ENCODE measurements at regions not wholly inside any gene's neighbourhood (a gene's known extent, or its start where the extent isn't known, plus 50 kb on each side); places are given as distances from the start of the nearest gene placed in this dataset.

- no peak for TF ChIP-seq AFF4 (CRISPR knock-in tag; IDR thresholded peaks at IDR 0.05; ENCODE audit: borderline replicate concordance)
Observed at GRCh38 chr15:39226169-39226937, 354.5 kb upstream of the THBS1 start (continued).

DNA sequence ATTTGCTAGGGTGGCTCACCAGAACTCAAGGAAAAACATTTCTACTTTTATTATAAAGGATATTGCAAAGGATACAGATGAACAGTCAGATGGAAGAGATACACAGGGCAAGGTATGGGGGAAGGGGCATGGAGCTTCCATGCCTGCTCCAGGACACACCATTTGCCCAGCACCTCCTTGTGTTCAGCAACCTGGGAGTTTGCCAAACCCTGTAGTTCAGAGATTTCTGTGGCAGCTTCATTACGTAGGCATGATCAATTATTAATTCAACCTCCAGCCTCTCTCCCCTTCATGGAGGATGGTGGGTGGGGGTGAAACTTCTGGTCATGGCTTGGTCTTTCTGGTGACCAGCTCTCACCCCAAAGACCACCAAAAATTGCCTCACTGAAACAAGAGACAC is 353.9 kb upstream of the THBS1 start:
- H3K9me3 Mint-ChIP-seq = peaks cover 6% of the 10 kb centered on the region; the same call in 1 of the 2 replicates
- DNase-seq (ENCODE audit: low spot score) (no peak), ATAC-seq (no peak)
- ChIA-PET CTCF (no interaction called here), POLR2A (no interaction called here)
- TF ChIP-seq ZNF416 (CRISPR knock-in tag; IDR thresholded peaks at IDR 0.05) (no peak), ZNF281 (CRISPR knock-in tag; IDR thresholded peaks at IDR 0.05) (no peak), ZSCAN18 (CRISPR knock-in tag; IDR thresholded peaks at IDR 0.05) (no peak), FOXP1 (CRISPR knock-in tag; IDR thresholded peaks at IDR 0.05; ENCODE audit: borderline replicate concordance) (no peak), RORB (CRISPR knock-in tag; IDR thresholded peaks at IDR 0.05) (no peak)
- TF ChIP-seq, protein P1, sequence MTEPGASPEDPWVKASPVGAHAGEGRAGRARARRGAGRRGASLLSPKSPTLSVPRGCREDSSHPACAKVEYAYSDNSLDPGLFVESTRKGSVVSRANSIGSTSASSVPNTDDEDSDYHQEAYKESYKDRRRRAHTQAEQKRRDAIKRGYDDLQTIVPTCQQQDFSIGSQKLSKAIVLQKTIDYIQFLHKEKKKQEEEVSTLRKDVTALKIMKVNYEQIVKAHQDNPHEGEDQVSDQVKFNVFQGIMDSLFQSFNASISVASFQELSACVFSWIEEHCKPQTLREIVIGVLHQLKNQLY (CRISPR knock-in tag; IDR thresholded peaks at IDR 0.05) = no peak
- TF ChIP-seq, protein P2, sequence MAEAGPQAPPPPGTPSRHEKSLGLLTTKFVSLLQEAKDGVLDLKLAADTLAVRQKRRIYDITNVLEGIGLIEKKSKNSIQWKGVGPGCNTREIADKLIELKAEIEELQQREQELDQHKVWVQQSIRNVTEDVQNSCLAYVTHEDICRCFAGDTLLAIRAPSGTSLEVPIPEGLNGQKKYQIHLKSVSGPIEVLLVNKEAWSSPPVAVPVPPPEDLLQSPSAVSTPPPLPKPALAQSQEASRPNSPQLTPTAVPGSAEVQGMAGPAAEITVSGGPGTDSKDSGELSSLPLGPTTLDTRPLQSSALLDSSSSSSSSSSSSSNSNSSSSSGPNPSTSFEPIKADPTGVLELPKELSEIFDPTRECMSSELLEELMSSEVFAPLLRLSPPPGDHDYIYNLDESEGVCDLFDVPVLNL (CRISPR knock-in tag; IDR thresholded peaks at IDR 0.05; ENCODE audit: borderline replicate concordance, low read depth) = no peak
- TF ChIP-seq, protein P3, sequence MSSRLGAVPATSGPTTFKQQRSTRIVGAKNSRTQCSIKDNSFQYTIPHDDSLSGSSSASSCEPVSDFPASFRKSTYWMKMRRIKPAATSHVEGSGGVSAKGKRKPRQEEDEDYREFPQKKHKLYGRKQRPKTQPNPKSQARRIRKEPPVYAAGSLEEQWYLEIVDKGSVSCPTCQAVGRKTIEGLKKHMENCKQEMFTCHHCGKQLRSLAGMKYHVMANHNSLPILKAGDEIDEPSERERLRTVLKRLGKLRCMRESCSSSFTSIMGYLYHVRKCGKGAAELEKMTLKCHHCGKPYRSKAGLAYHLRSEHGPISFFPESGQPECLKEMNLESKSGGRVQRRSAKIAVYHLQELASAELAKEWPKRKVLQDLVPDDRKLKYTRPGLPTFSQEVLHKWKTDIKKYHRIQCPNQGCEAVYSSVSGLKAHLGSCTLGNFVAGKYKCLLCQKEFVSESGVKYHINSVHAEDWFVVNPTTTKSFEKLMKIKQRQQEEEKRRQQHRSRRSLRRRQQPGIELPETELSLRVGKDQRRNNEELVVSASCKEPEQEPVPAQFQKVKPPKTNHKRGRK (CRISPR knock-in tag; IDR thresholded peaks at IDR 0.05; ENCODE audit: borderline replicate concordance) = no peak
- peaks cover 13% of the 10 kb centered on the region for H3K4me1 Mint-ChIP-seq
- peak overlapping the region; percentile 38; the same call in 1 of the 2 replicates for H3K27ac Mint-ChIP-seq
- H3K4me3 Mint-ChIP-seq = no peak overlapping the region
- H3K27me3 Mint-ChIP-seq (ENCODE audit: low read depth) = no peaks in the 10 kb centered on the region; the same call in 1 of the 2 replicates
- no peaks in the 10 kb centered on the region for H3K36me3 Mint-ChIP-seq

- Mint-ChIP-seq H3K36me3 (no peaks in the 10 kb centered on the region), H3K9me3 (peaks cover 10% of the 10 kb centered on the region), H3K4me1 (peaks cover 16% of the 10 kb centered on the region), H3K27me3 (ENCODE audit: low read depth) (no peaks in the 10 kb centered on the region; the same call in 1 of the 2 replicates), H3K4me3 (no peak overlapping the region), H3K27ac (no peak overlapping the region)
- ChIA-PET POLR2A (no interaction called here), CTCF (no interaction called here)
- ATAC-seq (no peak), DNase-seq (ENCODE audit: low spot score) (no peak)
- no peak for TF ChIP-seq SMAD3 (CRISPR knock-in tag; IDR thresholded peaks at IDR 0.05; ENCODE audit: borderline replicate concordance)
- no peak for TF ChIP-seq USF2 (CRISPR knock-in tag; IDR thresholded peaks at IDR 0.05)
- no peak for TF ChIP-seq GABPB1 (CRISPR knock-in tag; IDR thresholded peaks at IDR 0.05)
- TF ChIP-seq ZNF138 (CRISPR knock-in tag; conservative IDR thresholded peaks at IDR 0.05) = no peak
- TF ChIP-seq ZNF317 (CRISPR knock-in tag; IDR thresholded peaks at IDR 0.05; ENCODE audit: borderline replicate concordance, low read depth) = no peak
- TF ChIP-seq, protein P4, sequence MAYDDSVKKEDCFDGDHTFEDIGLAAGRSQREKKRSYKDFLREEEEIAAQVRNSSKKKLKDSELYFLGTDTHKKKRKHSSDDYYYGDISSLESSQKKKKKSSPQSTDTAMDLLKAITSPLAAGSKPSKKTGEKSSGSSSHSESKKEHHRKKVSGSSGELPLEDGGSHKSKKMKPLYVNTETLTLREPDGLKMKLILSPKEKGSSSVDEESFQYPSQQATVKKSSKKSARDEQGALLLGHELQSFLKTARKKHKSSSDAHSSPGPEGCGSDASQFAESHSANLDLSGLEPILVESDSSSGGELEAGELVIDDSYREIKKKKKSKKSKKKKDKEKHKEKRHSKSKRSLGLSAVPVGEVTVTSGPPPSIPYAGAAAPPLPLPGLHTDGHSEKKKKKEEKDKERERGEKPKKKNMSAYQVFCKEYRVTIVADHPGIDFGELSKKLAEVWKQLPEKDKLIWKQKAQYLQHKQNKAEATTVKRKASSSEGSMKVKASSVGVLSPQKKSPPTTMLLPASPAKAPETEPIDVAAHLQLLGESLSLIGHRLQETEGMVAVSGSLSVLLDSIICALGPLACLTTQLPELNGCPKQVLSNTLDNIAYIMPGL (CRISPR knock-in tag; IDR thresholded peaks at IDR 0.05) = no peak
- no peak for TF ChIP-seq SMAD4 (CRISPR knock-in tag; IDR thresholded peaks at IDR 0.05)
Observed at GRCh38 chr15:39228889-39229288, 352.0 kb upstream of the THBS1 start.
